WTC11 (cell line): ENCODE measurements at regions not wholly inside any gene's neighbourhood (a gene's known extent, or its start where the extent isn't known, plus 50 kb on each side); places are given as distances from the start of the nearest gene placed in this dataset.

Experiments used
- ATAC-seq: fragments of 200-7000 bp; cut with Tn5 transposase; 2 replicates; pipeline ENCODE4 v1.10.0; 2021; ENCODE audit warnings: mild to moderate bottlenecking, moderate library complexity
- CTCF ChIA-PET: fragments of 300-600 bp; sonication (Branson Sonifier 250); formaldehyde crosslinking; loops from one replicate; lab custom pipeline; 2021; ENCODE audit warnings: antibody characterized with exemption; lab: Charles Lee
- POLR2A ChIA-PET: fragments of 350-600 bp; sonication (Branson Sonifier 250); formaldehyde crosslinking; loops from one replicate; lab custom pipeline; 2021; ENCODE audit warnings: antibody characterized with exemption; lab: Charles Lee
- DNase-seq: peaks from one replicate; pipeline ENCODE4 v3.0.0; 2021; ENCODE audit warnings: low spot score
- H3K27ac Mint-ChIP-seq: 2 replicates; pipeline ENCODE4 v1.8.0; 2021; ENCODE audit warnings: mixed read lengths
- H3K27me3 Mint-ChIP-seq: 2 replicates; pipeline ENCODE4 v1.8.0; 2021; ENCODE audit warnings: low read depth, mild to moderate bottlenecking, moderate library complexity, mixed read lengths
- H3K36me3 Mint-ChIP-seq: 2 replicates; pipeline ENCODE4 v1.8.0; 2021; ENCODE audit warnings: mixed read lengths
- H3K4me1 Mint-ChIP-seq: 2 replicates; pipeline ENCODE4 v1.8.0; 2022; ENCODE audit warnings: mixed read lengths
- H3K4me3 Mint-ChIP-seq: 2 replicates; pipeline ENCODE4 v1.8.0; 2021; ENCODE audit warnings: mild to moderate bottlenecking, moderate library complexity, mixed read lengths
- H3K9me3 Mint-ChIP-seq: 2 replicates; pipeline ENCODE4 v1.8.0; 2021; ENCODE audit warnings: mixed read lengths
- AFF4 ChIP-seq: sonication (generic); formaldehyde crosslinking; IDR thresholded peaks from 2 replicates; pipeline ENCODE4 v1.8.1; 2023; ENCODE audit warnings: mild to moderate bottlenecking, missing genetic modification reagents, borderline replicate concordance
- ATF1 ChIP-seq: sonication (generic); formaldehyde crosslinking; IDR thresholded peaks from 2 replicates; pipeline ENCODE4 v1.8.1; 2023; ENCODE audit warnings: mild to moderate bottlenecking, moderate library complexity, missing genetic modification reagents
- EMX1 ChIP-seq: fragments of 250-450 bp; sonication (Bioruptor Pico); IDR thresholded peaks from 2 replicates; pipeline ENCODE4 v1.8.0; 2021; ENCODE audit warnings: mild to moderate bottlenecking
- ESRRA ChIP-seq: sonication (generic); formaldehyde crosslinking; IDR thresholded peaks from 2 replicates; pipeline ENCODE4 v1.8.1; 2022; ENCODE audit warnings: mild to moderate bottlenecking, missing genetic modification reagents, borderline replicate concordance
- GTF2I ChIP-seq: fragments of 250-450 bp; sonication (Bioruptor Pico); conservative IDR thresholded peaks from 2 replicates; pipeline ENCODE4 v1.4.0; 2021; ENCODE audit warnings: mild to moderate bottlenecking
- HMGXB4 ChIP-seq: sonication (generic); formaldehyde crosslinking; IDR thresholded peaks from 2 replicates; pipeline ENCODE4 v1.8.1; 2023; ENCODE audit warnings: mild to moderate bottlenecking, moderate library complexity, missing genetic modification reagents
- JAZF1 ChIP-seq: fragments of 250-450 bp; sonication (Bioruptor Pico); IDR thresholded peaks from 2 replicates; pipeline ENCODE4 v1.9.0; 2021; ENCODE audit warnings: moderate library complexity, mild to moderate bottlenecking, inconsistent platforms
- NR3C1 ChIP-seq: sonication (generic); formaldehyde crosslinking; conservative IDR thresholded peaks from 2 replicates; pipeline ENCODE4 v1.8.1; 2023; ENCODE audit warnings: low read depth, mild to moderate bottlenecking, missing genetic modification reagents
- RELA ChIP-seq: sonication (generic); formaldehyde crosslinking; IDR thresholded peaks from 2 replicates; pipeline ENCODE4 v1.8.1; 2022; ENCODE audit warnings: missing genetic modification reagents, mild to moderate bottlenecking, borderline replicate concordance
- ZBTB21 ChIP-seq: sonication (generic); formaldehyde crosslinking; IDR thresholded peaks from 2 replicates; pipeline ENCODE4 v1.8.1; 2023; ENCODE audit warnings: mild to moderate bottlenecking, missing genetic modification reagents, borderline replicate concordance
- ZNF138 ChIP-seq: sonication (generic); formaldehyde crosslinking; conservative IDR thresholded peaks from 2 replicates; pipeline ENCODE4 v1.8.1; 2022; ENCODE audit warnings: mild to moderate bottlenecking, moderate library complexity, missing genetic modification reagents
- ZNF263 ChIP-seq: sonication (generic); formaldehyde crosslinking; IDR thresholded peaks from 2 replicates; pipeline ENCODE4 v1.8.1; 2022; ENCODE audit warnings: low read depth, mild to moderate bottlenecking, moderate library complexity, missing genetic modification reagents
- ZNF423 ChIP-seq: fragments of 250-450 bp; sonication (Bioruptor Pico); IDR thresholded peaks from 2 replicates; pipeline ENCODE4 v2.1.2; 2022; ENCODE audit warnings: mild to moderate bottlenecking, moderate library complexity
- ZNF532 ChIP-seq: fragments of 250-450 bp; sonication (Bioruptor Pico); IDR thresholded peaks from 2 replicates; pipeline ENCODE4 v1.9.0; 2021; ENCODE audit warnings: mild to moderate bottlenecking, borderline replicate concordance

- TF ChIP-seq ZNF532 (CRISPR knock-in tag), result no peak
- TF ChIP-seq JAZF1 (CRISPR knock-in tag), result no peak
- TF ChIP-seq NR3C1, result no peak
- no peak for TF ChIP-seq ATF1 (CRISPR knock-in tag)
Observed at GRCh38 chr15:29409890-29410289, 140.3 kb upstream of the NSMCE3 start (continued).

GRCh38 chr15:29405564-29405963, 135.9 kb upstream of the NSMCE3 start:
- no peaks in the 10 kb centered on the region for H3K27me3 Mint-ChIP-seq
- H3K9me3 Mint-ChIP-seq, result no peaks in the 10 kb centered on the region
- TF ChIP-seq AFF4 (CRISPR knock-in tag) (no peak), GTF2I (CRISPR knock-in tag) (no peak), EMX1 (CRISPR knock-in tag) (no peak), ESRRA (CRISPR knock-in tag) (no peak)
- TF ChIP-seq, all 79 proteins: peak for 0
- Mint-ChIP-seq H3K4me3 (no peak overlapping the region), H3K27ac (no peak overlapping the region), H3K4me1 (peaks cover 51% of the 10 kb centered on the region), H3K36me3 (no peaks in the 10 kb centered on the region)
- CTCF ChIA-PET, result interaction anchor here (0.6 to 0.9 kb wide), 2 partner anchors 28 to 266 kb away, joined by 3 to 4 read pairs; no protein-coding TSS in a partner anchor
- POLR2A ChIA-PET, result interaction anchor here (0.5 kb wide), 1 partner anchor 244 kb away, joined by 6 read pairs; no protein-coding TSS in a partner anchor
- DNase-seq, result no peak
- no peak for ATAC-seq

GRCh38 chr15:29403772-29404171, 134.2 kb upstream of the NSMCE3 start:
- Mint-ChIP-seq H3K4me3 (no peak overlapping the region), H3K27ac (no peak overlapping the region), H3K4me1 (peaks cover 56% of the 10 kb centered on the region), H3K27me3 (no peaks in the 10 kb centered on the region), H3K9me3 (no peaks in the 10 kb centered on the region), H3K36me3 (no peaks in the 10 kb centered on the region)
- ChIA-PET POLR2A (no interaction called here), CTCF (interaction anchor here (0.7 to 1.3 kb wide), 5 partner anchors 17 to 278 kb away, joined by 3 to 4 read pairs (median 3); no protein-coding TSS in a partner anchor)
- DNase-seq (peak; percentile 67), ATAC-seq (peak; percentile 80)
- TF ChIP-seq ZNF263 (CRISPR knock-in tag), result peak; percentile 99
- 0 out of 2 replicates have a peak, but pooled peaks have one; percentile 48 for TF ChIP-seq HMGXB4 (CRISPR knock-in tag)
- peak; percentile 97 for TF ChIP-seq ZNF423 (CRISPR knock-in tag)
- 0 out of 2 replicates have a peak, but pooled peaks have one; percentile 28 for TF ChIP-seq ZBTB21
- 0 out of 2 replicates have a peak, but pooled peaks have one; percentile 20 for TF ChIP-seq ZNF138 (CRISPR knock-in tag)
- no peak for TF ChIP-seq RELA (CRISPR knock-in tag)
